Effector CD8-positive, alpha-beta T cell (primary cell): ENCODE measurements at regions not wholly inside any gene's neighbourhood (a gene's known extent, or its start where the extent isn't known, plus 50 kb on each side); places are given as distances from the start of the nearest gene placed in this dataset.
"Not testable (repeated sequence)": the region's sequence is repeated elsewhere in the genome, so short reads cannot be mapped to it uniquely, and the experiment has no call there.

Experiments
- DNase-seq: peaks from one replicate; lab custom pipeline; 2025; lab: John Stamatoyannopoulos, UW

DNA sequence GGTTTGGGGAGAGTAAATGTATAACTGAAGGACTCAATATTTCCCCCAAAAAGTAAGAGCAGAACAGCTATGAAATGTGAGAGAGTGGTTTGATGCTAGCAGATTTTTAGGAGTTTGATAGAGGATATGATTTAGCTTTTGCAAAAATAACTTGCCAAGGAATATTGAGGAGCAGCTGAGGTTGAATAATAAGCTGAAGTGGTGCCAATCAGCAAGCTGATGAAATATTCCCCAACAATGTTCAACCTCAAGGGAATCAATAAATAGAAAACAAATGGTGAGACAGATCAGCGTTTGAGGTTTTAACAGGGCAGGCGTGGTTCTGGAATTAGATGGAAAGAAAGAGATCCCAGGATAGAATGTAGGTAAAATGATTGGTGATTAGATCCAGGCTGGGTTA lies 413.4 kb upstream of the ADAMTS5 start:
- no peak for DNase-seq

DNA sequence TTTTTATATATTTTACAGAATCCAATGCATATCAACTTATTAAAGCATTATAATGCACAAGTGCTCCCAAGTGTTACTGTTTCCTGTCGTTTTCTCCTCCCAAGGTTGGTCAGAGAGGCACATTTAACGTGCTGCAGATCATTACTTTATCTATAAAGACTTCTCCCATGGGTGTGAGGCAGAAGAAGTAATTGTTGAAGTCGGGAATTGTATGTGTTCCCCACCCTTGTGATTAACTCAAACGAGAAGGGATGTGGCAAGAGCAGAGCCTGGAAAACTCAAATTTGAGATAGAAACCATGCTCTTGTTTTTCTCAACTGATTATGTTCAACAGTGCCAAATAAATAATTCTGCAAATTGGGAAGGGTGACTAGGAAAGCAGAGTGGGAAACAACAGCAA lies 412.5 kb upstream of the ADAMTS5 start:
- no peak for DNase-seq

DNA sequence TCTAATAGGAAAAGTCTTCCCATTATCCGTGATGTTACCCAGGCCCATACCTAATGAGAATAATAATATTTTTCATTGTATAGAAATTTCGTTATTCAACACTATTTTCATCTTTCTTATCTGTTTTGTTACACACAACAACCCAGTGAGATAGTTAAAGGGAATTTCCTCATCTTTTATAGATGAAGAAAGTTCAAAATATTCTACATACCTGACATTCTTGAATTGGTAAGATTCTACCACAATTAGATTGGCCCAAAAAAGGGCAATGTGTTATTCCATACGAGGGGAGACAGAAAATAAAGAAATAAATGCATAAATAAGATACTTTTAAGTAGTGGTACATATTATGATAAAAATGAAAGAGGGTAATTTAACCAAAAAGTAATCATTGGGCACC lies 405.5 kb upstream of the ADAMTS5 start:
- DNase-seq = no peak

DNA sequence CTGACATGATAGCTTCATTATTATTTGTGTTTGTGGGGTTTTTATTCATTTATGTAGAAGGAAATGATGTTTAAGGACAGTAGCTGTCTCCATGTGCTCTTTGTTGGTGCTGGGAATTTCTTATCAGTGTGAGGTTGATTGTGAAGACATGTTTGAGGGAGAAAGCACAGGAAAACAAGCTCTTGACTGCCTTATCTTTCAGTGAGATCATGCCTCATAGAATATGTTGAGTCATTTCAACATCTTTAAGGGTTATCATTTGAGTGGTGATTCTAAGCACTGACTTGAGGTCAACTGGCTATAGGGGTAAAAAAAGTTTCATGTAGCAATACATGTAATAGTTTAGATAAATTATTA lies 405.1 kb upstream of the ADAMTS5 start:
- no peak for DNase-seq

DNA sequence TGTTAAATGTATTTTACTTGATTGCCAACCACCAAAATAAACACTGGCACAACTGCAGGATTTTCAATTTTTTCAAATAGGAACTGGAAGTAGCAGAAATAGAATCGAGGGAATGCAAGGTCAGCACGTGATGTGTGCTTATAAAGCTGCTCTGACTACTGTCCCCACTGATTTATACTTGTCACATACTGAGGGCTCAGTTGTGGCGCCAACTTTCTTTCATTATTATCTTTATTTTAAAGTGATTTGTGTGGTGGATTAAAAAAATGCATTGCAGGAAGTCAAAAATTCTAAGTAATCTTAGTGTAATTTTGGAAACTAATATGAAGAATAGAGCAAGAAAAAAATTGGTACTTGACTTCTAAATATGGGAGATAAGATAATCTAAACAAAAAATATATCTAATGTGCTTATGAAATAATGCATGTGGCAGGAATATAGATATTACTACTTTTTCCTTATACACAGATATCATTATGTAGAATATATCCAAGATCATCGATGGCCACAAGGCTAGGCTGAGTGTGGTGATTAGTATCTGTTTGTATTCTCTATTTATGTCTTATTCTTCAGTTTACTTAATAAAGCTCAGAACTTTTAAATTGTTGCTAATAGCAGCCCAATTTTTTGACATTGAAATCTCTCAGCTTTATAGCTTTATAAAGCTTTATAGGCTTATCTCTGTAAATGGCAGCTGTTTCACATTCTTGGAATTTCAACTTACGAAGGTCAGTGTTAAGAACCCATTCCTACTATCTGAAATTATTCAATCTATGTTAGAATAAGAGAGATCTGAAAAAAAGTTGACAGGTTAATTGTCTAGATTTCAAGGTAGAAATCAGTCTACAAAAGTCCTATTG lies 404.5 kb upstream of the ADAMTS5 start:
- no peak for DNase-seq

DNA sequence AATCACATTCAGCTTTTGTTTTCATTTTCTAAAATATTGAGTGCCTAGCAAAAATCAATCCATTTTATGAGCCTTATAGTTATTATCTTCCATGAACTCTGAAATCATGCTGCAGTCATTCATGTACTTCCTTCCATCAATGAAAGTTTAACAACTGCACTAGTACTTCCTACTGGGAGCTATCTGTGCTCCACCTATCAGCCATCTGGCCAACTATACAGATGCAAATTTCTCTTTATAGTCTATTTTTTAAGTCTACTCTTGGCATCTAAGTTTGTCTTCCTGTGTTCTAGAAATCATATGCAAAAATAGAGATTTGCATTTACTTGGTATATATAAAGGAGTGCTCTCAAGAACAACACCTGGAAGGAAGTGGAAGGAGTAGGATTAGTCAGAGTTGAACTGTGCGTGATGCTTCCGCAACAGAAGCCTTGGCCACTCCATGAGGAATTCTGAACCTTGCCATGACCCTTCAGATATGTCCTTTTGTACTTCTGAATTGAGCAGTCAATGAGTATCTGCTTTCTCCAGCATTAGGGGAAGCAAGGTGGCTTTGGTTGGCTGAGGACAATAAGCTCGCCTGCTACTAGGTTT lies 403.2 kb upstream of the ADAMTS5 start:
- DNase-seq = no peak

DNA sequence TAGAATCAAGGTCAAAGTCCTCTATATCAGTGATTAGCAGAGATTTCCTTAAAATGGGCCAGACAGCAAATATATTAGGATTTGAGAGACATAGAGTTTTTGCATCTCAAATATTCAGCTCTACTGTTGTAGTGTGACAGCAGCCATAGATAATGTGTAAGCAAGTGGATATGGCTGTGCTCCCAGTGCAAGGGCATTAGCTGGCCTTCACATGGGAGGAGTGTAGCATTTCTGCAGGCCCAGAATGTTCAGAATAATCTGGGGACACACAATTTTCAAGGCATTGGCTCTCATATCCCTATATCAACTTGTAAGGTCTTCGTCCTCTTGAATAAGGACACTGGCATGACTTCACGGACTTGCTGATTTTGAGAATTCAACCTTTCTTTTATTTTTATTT lies 402.3 kb upstream of the ADAMTS5 start:
- DNase-seq = no peak

DNA sequence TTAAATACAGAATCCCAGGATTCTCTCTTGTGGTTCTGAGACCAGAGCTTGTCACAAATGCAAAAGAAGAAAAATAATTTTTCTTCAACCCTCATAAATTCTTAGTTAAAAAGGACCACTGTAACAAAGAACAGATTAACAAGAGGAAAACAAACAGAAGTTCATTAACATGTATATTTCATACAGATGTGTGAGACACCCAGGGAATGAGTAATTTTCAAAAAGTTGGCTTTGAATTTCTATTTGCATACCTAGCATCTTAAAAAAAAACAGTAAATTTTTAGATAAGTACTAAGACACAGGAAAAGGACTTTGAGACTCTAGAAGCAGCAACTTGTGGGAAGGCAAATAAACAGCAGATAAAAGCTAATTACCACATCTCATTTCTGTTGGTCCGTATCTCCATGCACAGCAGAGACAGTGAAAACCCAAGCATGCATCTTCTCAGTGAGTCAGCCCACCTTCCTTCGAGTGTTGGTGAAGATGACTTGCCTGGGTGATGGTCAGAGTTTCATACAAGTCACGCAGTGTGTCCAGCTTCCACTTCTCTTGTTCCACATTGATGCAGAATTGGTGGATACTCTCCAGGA lies 399.9 kb upstream of the ADAMTS5 start:
- no peak for DNase-seq

DNA sequence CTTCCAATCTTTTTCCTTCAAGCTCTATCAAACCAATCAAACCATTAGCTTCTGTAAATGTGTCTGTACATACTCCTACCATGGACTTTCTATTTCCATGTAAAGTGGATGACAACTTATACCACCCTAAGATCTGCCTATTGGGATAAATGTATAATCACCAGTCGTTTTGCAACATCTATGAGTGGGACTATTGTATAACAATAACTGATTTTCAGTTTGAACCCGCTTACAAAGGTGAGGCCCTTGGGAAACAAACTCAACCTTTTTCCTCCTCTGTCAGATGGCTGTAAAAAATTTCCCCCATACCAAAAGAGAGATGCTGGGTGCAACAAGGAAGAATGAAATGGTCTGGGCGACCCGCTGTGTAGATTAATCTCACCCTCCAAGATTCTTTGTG lies 399.1 kb upstream of the ADAMTS5 start:
- no peak for DNase-seq

DNA sequence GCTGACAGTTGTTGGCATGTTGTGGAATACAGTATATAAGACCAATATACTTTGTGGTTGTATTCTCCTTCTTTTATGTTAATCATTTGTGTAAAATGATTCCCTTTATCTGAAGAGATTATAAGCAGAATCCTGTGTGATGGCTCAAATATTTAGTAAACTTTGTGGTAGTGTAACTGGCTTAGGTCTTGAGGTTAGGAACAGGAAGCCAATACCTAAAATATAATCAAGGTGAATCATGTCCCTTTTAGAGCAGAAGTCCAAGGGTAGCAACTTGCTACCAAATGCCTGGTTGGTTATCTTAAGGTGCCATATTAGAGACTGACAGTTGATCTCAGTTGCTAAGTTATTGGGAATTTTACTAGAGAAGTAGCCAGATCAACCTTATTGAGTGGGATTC lies 398.5 kb upstream of the ADAMTS5 start:
- no peak for DNase-seq

DNA sequence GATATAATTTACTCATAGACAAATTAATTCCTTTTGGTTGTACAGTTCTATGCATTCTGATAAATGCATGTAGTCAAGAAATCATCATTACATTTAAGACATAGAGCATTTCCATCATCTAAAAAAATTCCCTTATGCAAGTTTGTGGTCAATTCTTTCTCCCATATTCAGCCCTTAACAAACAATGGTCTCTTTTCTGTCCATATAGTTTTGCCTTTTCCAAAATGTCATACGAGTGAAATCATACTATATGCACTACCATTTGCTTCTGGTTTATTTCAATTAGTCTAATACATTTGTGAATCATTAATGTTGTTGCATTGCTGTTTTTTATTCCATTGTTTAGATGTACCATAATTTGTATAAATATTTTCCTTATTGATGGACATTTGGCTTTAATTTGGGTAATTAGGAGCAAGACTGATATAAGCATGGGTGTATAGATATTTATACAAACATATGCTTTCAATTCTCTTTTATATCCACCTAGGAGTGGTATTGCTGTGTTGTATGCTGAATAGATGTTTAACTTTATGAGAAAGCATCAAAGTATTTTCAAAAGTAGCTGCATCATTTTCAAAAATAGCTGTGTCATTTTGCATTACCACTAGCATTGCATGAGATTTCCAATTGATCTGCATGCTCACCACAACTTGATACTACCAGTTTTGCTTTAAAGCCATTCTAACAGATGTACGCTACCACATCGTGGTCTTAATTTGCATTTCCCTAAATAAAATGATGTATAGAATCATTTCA lies 397.0 kb upstream of the ADAMTS5 start:
- DNase-seq = no peak

DNA sequence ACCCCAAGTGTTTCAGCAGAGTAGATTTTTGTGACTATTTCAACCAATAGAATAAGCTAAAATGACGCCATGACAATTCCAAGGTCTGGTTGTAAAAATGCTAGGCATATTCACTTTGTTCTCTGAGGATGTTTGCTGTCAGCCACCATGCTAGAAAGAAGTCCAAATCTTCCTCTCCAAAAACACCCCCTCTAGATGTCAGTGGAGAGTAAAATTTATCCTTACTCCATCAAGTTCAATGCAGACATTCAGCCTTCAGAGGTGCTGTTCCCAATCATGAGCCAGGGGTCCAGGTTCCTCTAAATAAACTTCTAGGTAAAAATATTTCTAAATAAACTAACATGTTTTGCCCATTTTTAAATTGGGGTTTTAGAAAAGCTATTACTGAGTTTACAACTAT lies 395.4 kb upstream of the ADAMTS5 start:
- no peak for DNase-seq

DNA sequence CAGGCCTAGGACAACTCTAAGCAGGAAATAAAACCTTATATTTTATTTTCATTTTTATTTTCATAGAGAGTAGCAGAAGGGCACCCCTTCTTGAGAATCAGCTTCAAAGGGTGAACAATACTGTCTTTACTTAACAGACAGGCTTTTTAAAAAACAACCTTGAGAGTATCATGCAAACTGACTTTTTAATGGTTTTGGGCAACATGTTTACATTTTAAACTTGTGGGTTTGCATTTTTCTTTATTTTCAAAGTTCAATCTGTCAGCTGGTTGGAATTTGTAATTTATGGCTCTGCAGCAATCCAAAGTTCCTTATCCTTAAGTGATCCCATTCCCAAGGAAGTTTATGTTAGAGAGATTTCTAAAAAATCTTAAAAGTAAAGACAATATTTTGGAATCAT lies 392.3 kb upstream of the ADAMTS5 start:
- DNase-seq = no peak

DNA sequence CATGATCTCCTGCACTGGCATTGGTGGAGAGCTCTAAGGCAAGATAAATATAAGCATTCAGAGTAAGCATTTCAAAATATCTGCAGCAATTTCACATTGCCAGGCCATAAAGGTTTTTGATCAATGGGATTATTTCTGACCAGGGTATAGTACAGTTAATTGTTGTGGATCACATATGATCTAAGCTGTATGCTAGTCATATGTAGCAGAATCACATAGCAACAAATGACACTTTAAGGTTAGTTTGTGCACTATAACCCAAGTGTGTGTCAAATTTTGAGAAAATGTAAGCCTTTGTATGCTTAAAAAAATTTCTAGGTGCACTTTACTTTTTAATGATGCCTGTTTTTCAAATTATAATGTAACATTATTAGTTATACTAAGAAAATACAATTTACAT lies 386.0 kb upstream of the ADAMTS5 start:
- no peak for DNase-seq

DNA sequence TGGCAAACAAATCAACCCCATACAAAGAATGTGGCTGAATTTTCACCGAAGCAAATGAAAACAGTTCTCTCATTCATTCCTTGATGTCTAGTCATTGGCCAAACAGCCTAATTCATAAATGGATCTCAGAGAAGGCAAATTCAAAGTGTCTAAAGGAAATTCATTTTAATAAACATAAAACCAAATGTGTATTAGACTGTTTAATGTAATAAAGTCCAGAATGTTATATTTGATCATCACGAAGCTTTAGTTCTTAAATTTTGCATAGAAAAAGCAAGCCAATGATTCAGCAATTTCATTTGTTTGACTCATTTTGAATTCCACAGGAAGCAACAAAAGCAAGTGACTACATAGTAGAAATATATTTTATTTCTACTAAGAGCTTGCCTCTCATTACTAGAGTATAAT lies 379.2 kb upstream of the ADAMTS5 start:
- no peak for DNase-seq

DNA sequence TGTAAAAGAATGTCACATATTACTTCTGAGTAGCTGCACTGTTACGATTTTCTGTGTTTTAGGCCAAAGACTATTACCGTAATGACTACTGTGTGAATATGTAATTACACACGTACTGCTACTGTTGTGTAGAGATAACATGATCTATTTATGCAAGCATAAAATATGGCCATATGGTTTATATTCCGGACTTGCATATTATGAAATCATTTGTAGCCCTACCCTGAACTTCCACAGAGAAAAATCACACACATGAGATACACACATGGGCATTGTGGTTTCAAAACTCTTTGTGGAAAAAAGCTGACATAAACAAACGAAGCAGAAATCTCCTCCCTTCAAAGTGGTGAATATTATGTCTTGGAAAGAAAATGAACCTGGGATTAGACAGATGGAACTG lies 373.0 kb upstream of the ADAMTS5 start:
- DNase-seq = no peak

DNA sequence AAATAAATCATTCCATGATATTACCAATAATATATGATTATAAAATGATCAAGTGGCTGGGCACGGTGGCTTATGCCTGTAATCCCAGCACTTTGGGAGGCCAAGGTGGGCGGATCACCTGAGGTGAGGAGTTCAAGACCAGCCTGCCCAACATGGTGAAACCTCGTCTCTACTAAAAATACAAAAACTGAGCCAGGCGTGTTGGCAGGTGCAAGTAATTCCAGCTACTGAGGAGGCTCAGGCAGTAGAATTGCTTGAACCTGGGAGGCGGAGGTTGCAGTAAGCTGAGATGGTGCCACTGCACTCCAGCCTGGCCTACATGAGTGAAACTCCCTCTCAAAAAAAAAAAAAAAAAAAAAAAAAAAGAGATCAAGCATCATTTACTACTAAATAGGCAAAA lies 371.1 kb upstream of the ADAMTS5 start:
- DNase-seq = not testable (repeated sequence)

DNA sequence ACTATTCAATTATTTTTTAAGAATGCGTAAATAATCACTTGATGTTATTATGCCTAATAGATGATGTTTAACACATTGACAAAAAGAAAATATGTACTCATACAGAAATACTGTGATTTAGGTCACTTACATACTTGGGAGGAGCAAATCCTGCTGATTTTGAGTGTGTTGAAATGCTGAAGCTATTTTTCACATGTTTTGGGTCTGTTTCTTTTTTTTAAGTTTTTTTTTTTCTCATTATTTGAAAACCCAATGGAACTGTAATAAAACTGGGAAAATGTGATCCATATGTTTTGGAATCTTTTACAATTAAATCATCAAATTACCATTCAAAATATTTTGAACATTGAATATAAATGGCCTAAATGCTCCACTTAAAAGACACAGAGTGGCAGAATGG lies 366.2 kb upstream of the ADAMTS5 start:
- no peak for DNase-seq

DNA sequence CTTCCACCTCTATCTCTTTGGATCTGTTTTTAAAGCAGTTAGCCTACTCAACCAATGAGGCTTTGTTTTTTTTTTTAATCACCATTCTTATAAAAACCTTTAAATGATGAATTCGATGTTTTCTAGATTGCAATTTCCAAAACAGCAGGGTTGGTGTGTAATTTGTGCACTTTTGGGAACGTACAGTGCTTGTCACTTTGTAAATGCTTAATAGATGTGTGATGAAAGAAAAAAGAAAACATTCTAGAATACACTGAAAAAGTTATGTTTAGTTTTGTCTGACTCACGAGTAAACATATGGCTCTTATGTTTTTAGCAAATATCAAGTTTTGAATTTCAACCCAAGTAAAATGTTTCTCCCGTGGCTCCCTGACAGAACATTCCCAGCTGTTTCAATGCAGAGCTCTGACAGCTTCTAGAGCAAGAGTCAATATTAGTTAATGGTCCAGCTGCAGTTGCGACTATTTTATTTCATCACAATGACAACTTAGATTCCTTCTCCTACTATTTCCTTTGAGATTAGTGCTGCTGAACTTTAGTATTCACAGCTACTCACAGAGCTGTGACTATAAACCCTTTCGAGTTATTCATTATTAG lies 362.5 kb upstream of the ADAMTS5 start:
- DNase-seq = no peak

DNA sequence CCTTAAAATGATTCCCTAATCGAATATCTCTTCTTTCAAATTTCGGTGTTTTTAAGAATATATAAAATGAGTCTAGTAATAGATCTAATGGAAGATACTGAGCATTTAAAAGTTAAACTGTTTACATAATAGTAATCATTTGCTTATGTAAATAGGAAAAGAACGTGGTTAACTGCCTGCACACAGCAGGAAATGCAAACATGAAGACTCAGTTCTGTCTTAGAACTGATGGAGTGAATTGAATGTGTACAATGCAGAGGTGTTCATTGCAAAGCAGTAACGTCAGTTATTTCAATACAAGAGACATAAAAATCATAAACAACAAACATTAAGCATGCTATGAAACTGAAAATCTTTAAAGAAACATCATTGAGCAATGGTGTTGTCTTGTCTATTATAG lies 359.4 kb upstream of the ADAMTS5 start:
- no peak for DNase-seq

DNA sequence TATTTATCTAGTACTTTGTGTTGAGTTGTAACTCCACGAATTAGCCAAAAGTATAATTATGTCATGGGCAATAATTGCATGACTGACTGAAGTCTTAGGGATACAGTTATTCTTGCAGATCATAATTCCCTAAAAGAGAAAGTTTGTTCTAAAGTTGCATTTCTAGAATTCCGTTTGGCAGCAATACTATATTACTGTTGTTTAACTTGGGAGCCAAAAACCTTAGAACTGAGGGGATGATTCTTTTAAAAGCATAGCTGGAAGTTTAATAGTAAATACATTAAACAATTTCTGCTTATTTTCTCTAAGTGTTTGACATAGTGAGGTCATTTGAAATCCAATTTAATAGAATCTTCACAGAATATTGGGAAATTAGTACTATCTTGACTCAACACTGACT lies 356.4 kb upstream of the ADAMTS5 start:
- DNase-seq = no peak

DNA sequence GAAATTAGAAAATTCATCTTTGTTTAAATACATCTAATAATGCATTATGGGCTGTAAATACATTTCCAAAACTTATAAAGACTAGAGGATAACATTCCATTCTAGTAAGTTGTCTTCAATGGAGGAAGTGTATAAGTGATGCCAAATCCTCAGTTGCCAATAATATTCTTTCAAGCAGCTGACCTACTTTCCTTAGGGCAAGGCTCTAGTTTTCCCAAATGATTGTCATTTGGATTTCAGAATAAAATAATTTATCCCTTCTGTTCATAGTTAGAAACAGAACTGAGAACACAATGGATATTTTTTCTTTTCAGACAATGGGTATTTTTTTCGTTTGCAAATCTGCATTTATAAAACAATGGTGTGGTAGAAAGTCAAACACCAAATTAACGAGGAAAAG lies 354.9 kb upstream of the ADAMTS5 start:
- no peak for DNase-seq
